GM12878 (cell line): ENCODE measurements at regions not wholly inside any gene's neighbourhood (a gene's known extent, or its start where the extent isn't known, plus 50 kb on each side); places are given as distances from the start of the nearest gene placed in this dataset.

Source experiments
- ATAC-seq: fragments of 200-7000 bp; cut with Tn5 transposase; 3 replicates; pipeline ENCODE4 v1.9.1; 2020; ENCODE audit warnings: mild to moderate bottlenecking, moderate library complexity
- BruUV-seq: library from RNA; stranded (reverse); fragments of 400-500 nt; replicated peaks from 2 replicates; lab custom pipeline; 2021; lab: Mats Ljungman, UMichigan
- CTCF ChIA-PET: fragments of 300-600 bp; sonication (Branson Sonifier 250); formaldehyde crosslinking; extraction: SDS; loops from one replicate; lab custom pipeline; 2021; ENCODE audit warnings: inconsistent platforms; lab: Yijun Ruan, JAX
- POLR2A ChIA-PET: fragments of 350-600 bp; formaldehyde crosslinking; extraction: SDS; loops from one replicate; lab custom pipeline; 2021; ENCODE audit warnings: inconsistent platforms; lab: Charles Lee
- RAD21 ChIA-PET: fragments of 300-600 bp; sonication (Branson Sonifier 250); formaldehyde crosslinking; loops from one replicate; lab custom pipeline; 2023; ENCODE audit warnings: antibody characterized with exemption; ENCODE audit not compliant: unreplicated experiment; lab: Charles Lee
- SMC1A ChIA-PET: fragments of 300-600 bp; sonication (Branson Sonifier 250); formaldehyde crosslinking; loops from one replicate; lab custom pipeline; 2023; ENCODE audit not compliant: unreplicated experiment, uncharacterized antibody; lab: Charles Lee
- DNase-seq: peaks from one replicate; pipeline ENCODE4 v3.0.0-alpha.2; 2011; ENCODE audit warnings: low read depth, low spot score
- FAIRE-seq: peaks from 3 replicates; lab custom pipeline; 2011; peaks lifted over from hg19 to GRCh38; lab: Jason Lieb, UNC
- H2AFZ ChIP-seq: 2 replicates; pipeline ENCODE4 v1.6.0; 2011; ENCODE audit warnings: low read depth, low read length, control low read depth; ENCODE audit not compliant: control insufficient read depth
- H3K27ac ChIP-seq: 2 replicates; pipeline ENCODE4 v1.5.1; 2011; ENCODE audit warnings: control low read depth; ENCODE audit not compliant: control insufficient read depth, insufficient read depth
- H3K27me3 ChIP-seq, 2 experiments: replicated peaks in 1 of 2; 2 replicates each; pipeline versions ENCODE4 v1.6.0 to v1.6.1; 2011; ENCODE audit warnings: low read length in 1 of 2; ENCODE audit not compliant: control insufficient read depth in 2 of 2, insufficient read depth in 2 of 2
- H3K36me3 ChIP-seq, 2 experiments: 2 replicates each; pipeline ENCODE4 v1.5.1; 2011; ENCODE audit warnings: low read length in 1 of 2; ENCODE audit not compliant: control insufficient read depth in 2 of 2, insufficient read depth in 2 of 2
- H3K4me1 ChIP-seq: 2 replicates; pipeline ENCODE4 v1.6.1; 2011; ENCODE audit warnings: mild to moderate bottlenecking, low read length, moderate library complexity, mixed read lengths; ENCODE audit not compliant: control insufficient read depth, insufficient read depth
- H3K4me2 ChIP-seq: 2 replicates; pipeline ENCODE4 v1.6.0; 2011; ENCODE audit warnings: control low read depth; ENCODE audit not compliant: control insufficient read depth, insufficient read depth
- H3K4me3 ChIP-seq: fragments of 200-600 bp; sonication (generic); 2 replicates; pipeline ENCODE4 v1.5.1; 2016
- H3K79me2 ChIP-seq: 2 replicates; pipeline ENCODE4 v1.6.0; 2011; ENCODE audit warnings: low read length; ENCODE audit not compliant: control insufficient read depth, insufficient read depth
- H3K9ac ChIP-seq: 2 replicates; pipeline ENCODE4 v1.8.0; 2011; ENCODE audit warnings: low read length, control low read depth, mixed read lengths; ENCODE audit not compliant: control insufficient read depth, insufficient read depth
- H3K9me3 ChIP-seq: replicated peaks from 3 replicates; pipeline ENCODE4 v1.5.1; 2011; ENCODE audit warnings: mild to moderate bottlenecking, low read length; ENCODE audit not compliant: control insufficient read depth, insufficient read depth
- H4K20me1 ChIP-seq: 2 replicates; pipeline ENCODE4 v1.6.0; 2011; ENCODE audit not compliant: control insufficient read depth, insufficient read depth
- ETV6 ChIP-seq, 2 experiments: fragments of 450-650 bp in 1 of 2; IDR thresholded peaks in 1 of 2; conservative IDR thresholded peaks in 1 of 2; 2 replicates each; pipeline ENCODE4 v1.6.1; 2014; ENCODE audit warnings: antibody characterized with exemption in 1 of 2, borderline replicate concordance in 1 of 2, low read depth in 1 of 2, mild to moderate bottlenecking in 1 of 2, moderate library complexity in 1 of 2
- IKZF2 ChIP-seq, 2 experiments: fragments of 450-650 bp; IDR thresholded peaks; 2 replicates each; pipeline ENCODE4 v1.6.1; 2017; ENCODE audit warnings: mild to moderate bottlenecking in 2 of 2, moderate library complexity in 2 of 2
- IRF4 ChIP-seq: IDR thresholded peaks from 2 replicates; pipeline ENCODE4 v1.6.1; 2011; ENCODE audit warnings: low read depth, low read length
- LARP7 ChIP-seq: fragments of 450-650 bp; IDR thresholded peaks from 2 replicates; pipeline ENCODE4 v1.6.1; 2017; ENCODE audit warnings: mild to moderate bottlenecking
- MTA2 ChIP-seq: fragments of 450-650 bp; IDR thresholded peaks from 2 replicates; pipeline ENCODE4 v1.6.1; 2016; ENCODE audit warnings: low read depth, mild to moderate bottlenecking, moderate library complexity
- MYB ChIP-seq: fragments of 150-350 bp; IDR thresholded peaks from 2 replicates; pipeline ENCODE4 v1.6.1; 2014; ENCODE audit warnings: mild to moderate bottlenecking, low read depth, low read length, borderline replicate concordance
- POLR2AphosphoS5 ChIP-seq: IDR thresholded peaks from 2 replicates; pipeline ENCODE4 v1.6.1; 2011; ENCODE audit warnings: mild to moderate bottlenecking, low read length, inconsistent platforms
- YY1 ChIP-seq: IDR thresholded peaks from 2 replicates; pipeline ENCODE4 v1.6.1; 2011; ENCODE audit warnings: low read depth, mild to moderate bottlenecking, low read length
- ZNF207 ChIP-seq: fragments of 450-650 bp; IDR thresholded peaks from 2 replicates; pipeline ENCODE4 v1.6.1; 2014; ENCODE audit warnings: antibody characterized with exemption, mild to moderate bottlenecking, borderline replicate concordance
- WGBS: methylation state at CpG from one replicate; pipeline ENCODE4 v1.1.6; 2016; ENCODE audit warnings: low lambda C conversion rate; ENCODE audit not compliant: insufficient replicate concordance, insufficient coverage; ENCODE audit errors: missing lambda C conversion rate; 5-methylcytosine and 5-hydroxymethylcytosine counted together
- in situ Hi-C: fragments of 300-500 bp; cut with MboI; formaldehyde crosslinking; loops from 9 replicates; pipeline ENCODE4 v1.14.3; 2018; ENCODE audit warnings: mixed read lengths
- intact Hi-C: fragments of 100-400 bp; cut with micrococcal nuclease; formaldehyde crosslinking; loops from one replicate; pipeline ENCODE4 v1.14.2; 2022; ENCODE audit not compliant: unreplicated experiment
- TF ChIP-seq, protein P1 (sequence below): fragments of 450-650 bp; IDR thresholded peaks from 2 replicates; pipeline ENCODE4 v1.6.1; 2017; ENCODE audit warnings: borderline replicate concordance
- TF ChIP-seq, protein P2 (sequence below): IDR thresholded peaks from 2 replicates; pipeline ENCODE4 v1.6.1; 2011; ENCODE audit warnings: borderline replicate concordance, low read depth, mild to moderate bottlenecking, moderate library complexity, mixed read lengths, low read length; ENCODE audit not compliant: insufficient read depth; ENCODE audit errors: extremely low read length

- CTCF ChIA-PET, result no interaction called here
- Histone ChIP-seq H3K79me2 (no peaks in the 10 kb centered on the region), H3K4me1 (no peaks in the 10 kb centered on the region), H3K4me3 (no peak overlapping the region), H4K20me1 (no peaks in the 10 kb centered on the region), H3K4me2 (no peak overlapping the region), H3K27ac (no peak overlapping the region), H3K9ac (no peak overlapping the region), H3K27me3 (no peaks in the 10 kb centered on the region), H3K9me3 (no peaks in the 10 kb centered on the region), H3K36me3 (no peaks in the 10 kb centered on the region), H2AFZ (no peak overlapping the region)
- ATAC-seq, result no peak
- no peak for FAIRE-seq
- no peak for DNase-seq
- intact Hi-C loops, result no loop called here
- POLR2A ChIA-PET, result no interaction called here
- TF ChIP-seq, protein P1, sequence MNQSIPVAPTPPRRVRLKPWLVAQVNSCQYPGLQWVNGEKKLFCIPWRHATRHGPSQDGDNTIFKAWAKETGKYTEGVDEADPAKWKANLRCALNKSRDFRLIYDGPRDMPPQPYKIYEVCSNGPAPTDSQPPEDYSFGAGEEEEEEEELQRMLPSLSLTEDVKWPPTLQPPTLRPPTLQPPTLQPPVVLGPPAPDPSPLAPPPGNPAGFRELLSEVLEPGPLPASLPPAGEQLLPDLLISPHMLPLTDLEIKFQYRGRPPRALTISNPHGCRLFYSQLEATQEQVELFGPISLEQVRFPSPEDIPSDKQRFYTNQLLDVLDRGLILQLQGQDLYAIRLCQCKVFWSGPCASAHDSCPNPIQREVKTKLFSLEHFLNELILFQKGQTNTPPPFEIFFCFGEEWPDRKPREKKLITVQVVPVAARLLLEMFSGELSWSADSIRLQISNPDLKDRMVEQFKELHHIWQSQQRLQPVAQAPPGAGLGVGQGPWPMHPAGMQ, result no peak
- TF ChIP-seq ZNF207 (no peak), MYB (no peak), MTA2 (no peak), POLR2AphosphoS5 (no peak), IRF4 (no peak), YY1 (no peak), LARP7 (no peak), ETV6 (conservative IDR thresholded peaks at IDR 0.05 in 1 of 2, IDR thresholded peaks at IDR 0.05 in 1 of 2; ENCODE audit: borderline replicate concordance in 1 of 2, low read depth in 1 of 2) (no peak), IKZF2 (IDR thresholded peaks at IDR 0.05) (no peak)
- TF ChIP-seq, protein P2, sequence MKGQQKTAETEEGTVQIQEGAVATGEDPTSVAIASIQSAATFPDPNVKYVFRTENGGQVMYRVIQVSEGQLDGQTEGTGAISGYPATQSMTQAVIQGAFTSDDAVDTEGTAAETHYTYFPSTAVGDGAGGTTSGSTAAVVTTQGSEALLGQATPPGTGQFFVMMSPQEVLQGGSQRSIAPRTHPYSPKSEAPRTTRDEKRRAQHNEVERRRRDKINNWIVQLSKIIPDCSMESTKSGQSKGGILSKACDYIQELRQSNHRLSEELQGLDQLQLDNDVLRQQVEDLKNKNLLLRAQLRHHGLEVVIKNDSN, result no peak
- in situ Hi-C loops, result no loop called here
- RAD21 ChIA-PET, result no interaction called here
- BruUV-seq, result no TSS peak
- 23% methylated on average over 1 of the region's 1 CpG for WGBS
- SMC1A ChIA-PET, result no interaction called here
Measured at GRCh38 chr4:117755438-117755837, 278.8 kb upstream of the NDST3 start.
